DND-41 (cell line): ENCODE measurements at regions not wholly inside any gene's neighbourhood (a gene's known extent, or its start where the extent isn't known, plus 50 kb on each side); places are given as distances from the start of the nearest gene placed in this dataset.

Experiments
- EZH2 ChIP-seq: IDR thresholded peaks from 3 replicates; pipeline ENCODE4 v1.6.1; 2012; ENCODE audit warnings: borderline replicate concordance, low read depth, mild to moderate bottlenecking, moderate library complexity, low read length, inconsistent platforms; ENCODE audit not compliant: severe bottlenecking
- TF ChIP-seq, protein P1 (sequence below): IDR thresholded peaks from 2 replicates; pipeline ENCODE4 v1.5.1; 2012; ENCODE audit warnings: borderline replicate concordance, low read length, moderate library complexity, mild to moderate bottlenecking; ENCODE audit not compliant: poor library complexity, severe bottlenecking; ENCODE audit errors: extremely low read depth

DNA sequence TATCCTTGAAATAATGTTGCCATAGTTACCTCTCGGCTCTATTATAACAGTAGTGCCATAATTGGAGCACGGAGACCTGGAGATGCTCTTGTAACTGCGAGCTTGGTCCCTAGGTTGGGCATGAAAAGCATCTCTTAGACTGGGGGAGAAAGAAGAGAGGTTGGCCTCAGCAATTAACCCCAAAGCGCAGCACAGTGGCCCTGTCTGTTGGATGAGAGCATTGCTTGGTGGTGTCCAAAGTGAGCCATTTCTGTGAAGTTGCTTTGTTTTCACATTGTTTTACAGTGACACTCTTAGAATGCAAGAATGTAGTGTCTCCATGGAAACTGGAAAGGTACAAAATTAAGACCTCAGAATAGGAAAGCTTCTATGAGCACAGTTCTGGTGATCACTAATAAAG lies 660.7 kb upstream of the EEF2KMT start:
- TF ChIP-seq, protein P1, sequence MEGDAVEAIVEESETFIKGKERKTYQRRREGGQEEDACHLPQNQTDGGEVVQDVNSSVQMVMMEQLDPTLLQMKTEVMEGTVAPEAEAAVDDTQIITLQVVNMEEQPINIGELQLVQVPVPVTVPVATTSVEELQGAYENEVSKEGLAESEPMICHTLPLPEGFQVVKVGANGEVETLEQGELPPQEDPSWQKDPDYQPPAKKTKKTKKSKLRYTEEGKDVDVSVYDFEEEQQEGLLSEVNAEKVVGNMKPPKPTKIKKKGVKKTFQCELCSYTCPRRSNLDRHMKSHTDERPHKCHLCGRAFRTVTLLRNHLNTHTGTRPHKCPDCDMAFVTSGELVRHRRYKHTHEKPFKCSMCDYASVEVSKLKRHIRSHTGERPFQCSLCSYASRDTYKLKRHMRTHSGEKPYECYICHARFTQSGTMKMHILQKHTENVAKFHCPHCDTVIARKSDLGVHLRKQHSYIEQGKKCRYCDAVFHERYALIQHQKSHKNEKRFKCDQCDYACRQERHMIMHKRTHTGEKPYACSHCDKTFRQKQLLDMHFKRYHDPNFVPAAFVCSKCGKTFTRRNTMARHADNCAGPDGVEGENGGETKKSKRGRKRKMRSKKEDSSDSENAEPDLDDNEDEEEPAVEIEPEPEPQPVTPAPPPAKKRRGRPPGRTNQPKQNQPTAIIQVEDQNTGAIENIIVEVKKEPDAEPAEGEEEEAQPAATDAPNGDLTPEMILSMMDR, result no peak
- TF ChIP-seq EZH2, result no peak
